SK-MEL-5 (cell line): ENCODE measurements at regions not wholly inside any gene's neighbourhood (a gene's known extent, or its start where the extent isn't known, plus 50 kb on each side); places are given as distances from the start of the nearest gene placed in this dataset.
A peak's percentile ranks its signal among the peaks of the same experiment; 100 is the strongest.
"Not testable (repeated sequence)": the region's sequence is repeated elsewhere in the genome, so short reads cannot be mapped to it uniquely, and the experiment has no call there.

Experiments used
- DNase-seq: peaks from one replicate; pipeline ENCODE4 v3.0.0-alpha.2; 2016; ENCODE audit warnings: low read depth, low spot score
- in situ Hi-C: cut with HindIII; loops from 2 replicates; pipeline ENCODE4 v1.10.0; 2016; ENCODE audit warnings: low sequenced_read_pairs, high pct_unique_total_duplicates, low pct_unique_long_range_greater_than_20kb

DNA sequence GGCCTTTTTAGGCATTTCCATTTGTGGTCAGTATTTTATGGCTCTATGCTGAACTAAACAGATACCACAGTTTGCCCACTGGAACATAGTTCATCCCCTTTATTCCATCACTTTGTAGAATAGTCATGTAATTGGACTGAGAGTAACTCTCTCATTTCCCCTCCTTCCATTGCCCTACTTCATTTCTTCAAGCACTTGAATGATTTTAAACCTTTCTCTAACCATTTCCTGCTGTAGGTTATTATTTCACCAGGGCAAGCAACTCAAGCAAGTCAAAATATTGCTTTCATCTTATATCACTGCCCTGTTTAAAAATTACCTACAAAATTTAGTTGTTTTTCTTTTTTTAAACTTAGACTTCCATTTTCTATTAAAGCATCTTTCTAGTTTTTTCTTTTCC lies 177.0 kb downstream of the RAP2B start:
- no peak for DNase-seq
- in situ Hi-C loops = no loop called here

DNA sequence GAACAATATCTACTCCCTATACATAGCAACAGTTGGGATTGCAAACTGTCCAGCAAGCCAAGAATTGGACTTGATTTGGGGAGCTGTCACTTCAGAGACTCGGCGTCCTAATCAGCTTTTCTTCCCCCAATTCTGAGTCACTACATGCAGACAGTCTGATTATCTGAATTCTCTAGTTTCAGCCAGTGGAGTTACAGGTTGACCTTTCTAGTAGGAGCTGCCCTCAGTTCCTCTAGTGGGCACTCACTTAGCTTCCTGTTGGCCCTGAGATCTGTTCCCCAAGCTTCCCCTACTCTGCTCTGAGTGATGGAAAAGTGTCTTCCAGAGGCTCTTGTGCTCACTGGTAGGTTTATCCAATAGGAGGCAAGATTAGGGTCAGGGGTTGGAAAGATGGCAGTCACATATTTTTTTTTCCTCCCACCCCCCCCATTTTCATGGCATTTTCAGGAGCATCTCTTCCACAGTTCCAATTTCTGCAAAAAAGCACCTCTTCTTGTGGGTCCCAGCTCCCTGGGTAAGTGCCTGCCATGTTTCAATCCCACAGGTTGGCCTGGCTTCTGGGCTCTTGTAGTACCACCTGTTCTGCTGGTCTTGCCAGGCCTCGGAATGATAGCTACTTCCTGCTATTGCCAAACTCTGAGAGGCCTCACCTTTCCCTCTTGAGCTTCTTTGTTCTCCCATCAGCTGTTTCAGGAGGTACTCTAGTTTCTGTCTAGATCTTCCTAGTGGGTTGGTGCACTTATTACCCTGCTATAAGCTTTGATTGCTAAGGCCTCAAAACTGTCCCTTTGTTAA lies 182.2 kb downstream of the RAP2B start:
- in situ Hi-C loops = no loop called here
- DNase-seq = no peak

DNA sequence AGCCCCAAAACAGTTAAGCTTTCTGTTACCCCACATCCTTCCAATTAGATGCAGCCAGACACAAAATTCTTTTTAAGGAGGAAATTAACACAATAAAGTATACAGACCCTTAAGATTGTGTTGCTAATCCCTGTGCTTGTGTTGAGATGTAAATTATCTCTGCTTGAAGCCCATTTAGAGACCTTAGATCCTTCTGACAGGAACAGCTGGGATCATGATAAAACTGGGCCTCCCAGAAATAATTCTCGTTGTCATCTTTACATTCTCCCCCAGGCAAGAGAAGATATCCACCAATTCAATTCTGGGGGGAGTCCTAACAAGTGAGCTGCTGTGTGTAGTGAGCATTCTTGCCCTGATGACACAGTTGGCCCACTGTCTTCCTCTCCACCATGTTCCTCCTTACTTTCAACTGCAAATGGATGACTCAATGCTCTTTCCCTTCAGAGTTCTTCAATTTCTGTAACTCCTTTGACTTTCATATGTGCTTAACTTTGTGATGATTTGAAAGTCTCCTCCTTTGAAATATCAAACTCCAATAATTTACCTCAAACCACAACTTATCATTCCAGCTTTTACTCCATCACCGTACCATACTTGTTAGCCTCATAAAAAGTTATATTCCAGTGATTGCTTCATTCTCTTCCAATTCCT lies 186.6 kb downstream of the RAP2B start:
- in situ Hi-C loops = no loop called here
- DNase-seq = peak; percentile 37

DNA sequence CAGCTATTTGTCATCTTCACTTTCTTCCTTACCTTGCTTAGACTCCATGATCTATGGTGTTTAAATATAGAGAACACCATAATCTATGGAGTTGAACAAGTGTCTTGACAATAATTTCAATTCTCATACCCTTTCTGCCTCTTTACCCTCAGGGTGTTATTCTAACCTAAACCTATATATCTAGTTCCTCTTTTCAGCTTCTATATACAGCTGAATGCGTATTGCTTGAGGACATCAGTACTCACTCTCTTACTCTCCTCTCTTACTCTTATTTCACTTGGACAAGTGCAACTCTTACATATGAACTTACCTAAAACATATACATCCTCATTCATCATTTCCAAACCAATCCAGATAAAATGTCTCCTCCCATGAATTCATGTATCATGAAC lies 187.1 kb downstream of the RAP2B start:
- in situ Hi-C loops = no loop called here

DNA sequence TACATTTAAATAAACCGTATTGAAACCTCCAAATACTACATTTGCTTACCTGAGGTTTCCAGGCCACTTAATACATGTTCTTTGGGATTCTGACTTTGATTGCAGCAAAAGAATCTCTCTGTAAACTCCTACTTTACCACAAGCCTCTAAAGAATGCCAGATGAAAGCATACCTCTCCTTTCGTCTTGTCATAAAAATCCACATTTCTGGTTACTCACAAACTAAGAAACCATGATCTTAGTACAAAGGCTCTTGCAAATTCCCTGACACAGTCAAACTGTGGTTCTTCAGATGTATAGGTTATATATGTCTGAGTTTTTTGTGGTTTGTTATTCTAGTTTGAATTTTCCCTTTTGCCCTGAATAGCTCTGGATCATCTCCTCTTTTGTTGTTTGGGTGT lies 188.4 kb downstream of the RAP2B start:
- peak; percentile 12 for DNase-seq
- in situ Hi-C loops = no loop called here

More for the DNA sequence above, 187.1 kb downstream of the RAP2B start:
- DNase-seq = no peak

DNA sequence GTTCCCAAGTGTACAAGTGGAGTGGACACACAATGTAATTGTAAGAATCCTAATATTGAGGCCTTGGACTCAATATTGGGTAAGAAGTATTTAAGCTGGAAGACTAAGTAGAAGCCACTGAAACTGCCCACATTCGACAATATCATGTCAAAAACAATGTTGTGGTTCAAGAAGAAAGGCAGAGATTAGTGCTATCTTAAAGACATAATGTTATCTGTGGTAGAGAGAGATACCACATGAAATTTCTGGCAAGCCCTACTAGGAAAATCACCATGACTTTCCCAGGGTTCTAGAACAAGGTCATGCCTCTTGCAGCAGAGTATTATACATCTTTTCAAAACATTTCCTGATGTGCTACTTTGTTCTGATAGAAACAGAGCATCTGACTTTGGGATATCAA lies 192.6 kb downstream of the RAP2B start:
- no peak for DNase-seq
- in situ Hi-C loops = no loop called here

DNA sequence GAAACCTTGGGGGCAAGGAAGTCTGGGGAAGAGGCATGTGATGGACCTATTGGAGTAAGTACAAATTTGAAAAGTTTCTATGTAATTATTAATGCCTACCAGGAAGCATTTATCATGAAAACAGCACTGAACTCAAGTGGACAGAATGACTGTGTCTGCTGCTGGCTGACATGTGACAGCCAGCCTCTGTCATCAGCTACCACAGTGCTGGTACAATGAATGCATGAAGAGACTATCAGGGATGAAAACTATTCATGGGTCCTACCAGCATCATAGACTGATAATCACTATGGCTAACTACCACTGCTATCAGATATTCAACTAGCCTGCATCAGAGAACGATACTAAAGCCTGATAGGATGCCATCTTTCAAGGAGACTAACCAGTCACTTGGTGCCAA lies 193.5 kb downstream of the RAP2B start:
- peak; percentile 12 for DNase-seq
- in situ Hi-C loops = no loop called here

DNA sequence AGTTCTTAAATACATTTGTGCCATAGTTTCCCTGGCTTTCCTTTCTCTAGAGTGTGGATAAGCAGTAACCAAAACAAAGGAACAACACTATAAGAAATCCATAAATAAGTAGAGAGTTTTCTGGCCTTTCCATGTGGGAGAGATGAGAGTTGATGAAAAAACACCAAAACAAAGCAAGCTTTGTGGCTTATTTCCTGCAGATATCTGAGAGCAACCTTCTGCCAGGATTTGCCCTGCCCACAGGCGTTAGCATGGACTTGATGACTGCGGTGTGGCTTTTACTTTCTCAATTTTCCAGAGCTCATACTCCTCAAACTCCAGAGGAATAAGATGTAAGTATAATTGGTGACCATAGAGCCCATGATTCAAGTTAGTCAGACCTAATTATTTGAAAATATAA lies 194.9 kb downstream of the RAP2B start:
- peak; percentile 89 for DNase-seq
- in situ Hi-C loops = no loop called here

DNA sequence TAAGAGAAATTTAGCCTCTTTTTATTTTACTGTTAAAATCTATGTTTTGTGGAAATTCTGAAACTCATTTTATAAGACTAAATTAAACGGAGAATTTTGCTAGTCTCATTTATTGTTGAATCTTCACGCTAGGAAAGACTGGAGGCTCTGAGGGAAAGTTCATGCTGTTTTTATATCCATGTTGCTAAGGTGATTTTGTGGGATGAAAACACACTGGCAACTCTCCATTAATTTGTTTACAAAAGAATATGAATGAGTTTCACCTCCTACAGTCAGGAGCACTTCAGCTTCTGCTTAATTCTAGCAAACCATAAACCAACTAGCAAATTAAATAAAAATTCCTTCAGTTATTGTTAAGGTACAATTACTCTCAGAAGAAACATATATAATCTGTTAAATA lies 195.4 kb downstream of the RAP2B start:
- peak; percentile 32 for DNase-seq
- in situ Hi-C loops = no loop called here

DNA sequence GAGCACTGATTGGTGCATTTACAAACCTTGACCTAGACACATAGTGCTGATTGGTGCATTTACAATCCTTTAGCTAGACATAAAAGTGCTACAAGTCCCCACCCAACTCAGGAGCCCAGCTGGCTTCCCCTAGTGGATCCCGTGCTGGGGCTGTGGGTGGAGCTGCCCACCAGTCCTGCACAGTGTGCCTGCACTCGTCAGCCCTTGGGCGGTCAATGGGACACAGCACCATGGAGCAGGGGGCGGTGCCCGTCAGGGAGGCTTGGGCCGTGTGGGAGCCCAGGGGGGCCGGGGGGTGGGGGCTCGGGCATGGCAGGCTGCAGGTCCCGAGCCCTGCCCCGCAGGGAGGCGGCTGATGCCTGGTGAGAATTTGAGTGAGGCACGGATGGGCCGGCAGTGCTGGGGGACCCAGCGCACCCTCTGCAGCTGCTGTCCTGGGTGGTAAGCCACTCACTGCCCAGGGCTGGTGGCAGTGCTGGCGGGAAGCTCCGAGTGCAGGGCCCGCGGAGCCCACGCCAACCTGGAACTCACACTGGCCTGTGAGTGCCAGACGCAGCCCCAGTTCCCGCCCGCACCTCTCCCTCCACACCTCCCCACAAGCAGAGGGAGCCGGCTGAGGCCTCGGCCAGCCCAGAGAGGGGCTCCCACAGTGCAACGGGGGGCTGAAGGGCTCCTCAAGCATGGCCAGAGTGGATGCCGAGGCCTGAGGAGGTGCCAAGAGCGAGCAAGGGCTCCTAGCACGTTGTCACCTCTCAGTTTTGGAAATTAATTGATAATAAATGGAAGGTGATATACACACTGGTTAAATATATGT lies 207.7 kb downstream of the RAP2B start:
- in situ Hi-C loops = no loop called here
- no peak for DNase-seq

DNA sequence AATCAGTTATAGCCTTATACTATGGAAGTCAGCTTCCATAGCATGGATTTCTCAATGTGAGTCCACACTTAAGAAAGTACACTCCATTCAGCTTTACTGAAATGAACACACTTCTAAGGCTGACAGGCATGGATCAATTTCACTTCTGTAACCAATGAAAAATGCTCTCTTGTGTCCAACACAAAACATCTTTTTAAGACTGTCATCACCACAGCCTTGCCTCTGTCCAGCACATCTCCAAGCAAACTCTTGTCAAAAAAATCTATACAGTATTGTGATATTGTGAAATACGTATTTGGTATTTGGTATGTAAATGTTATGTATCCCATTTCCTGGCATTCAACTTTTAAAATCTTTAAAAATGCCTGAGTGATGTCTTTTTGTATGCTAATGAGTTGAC lies 208.7 kb downstream of the RAP2B start:
- no peak for DNase-seq
- in situ Hi-C loops = no loop called here

DNA sequence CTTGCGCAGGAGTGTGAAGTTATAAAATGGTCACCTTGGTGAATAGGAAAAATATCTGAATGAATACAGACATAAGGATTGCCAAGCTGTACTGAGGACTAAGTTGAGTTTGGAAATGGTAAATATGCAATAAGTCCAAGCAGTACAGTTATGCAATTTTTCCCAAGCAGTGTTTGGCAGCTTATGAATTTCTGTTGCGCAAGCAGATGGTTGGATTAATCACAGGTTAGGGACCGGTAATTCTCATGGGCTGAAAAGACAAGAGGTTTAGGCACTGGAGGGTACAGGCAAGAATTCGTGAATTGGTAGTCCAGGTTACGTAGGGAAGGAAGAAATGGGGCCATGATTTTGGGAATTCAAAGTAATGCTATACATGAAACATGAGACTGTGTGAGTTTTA lies 210.3 kb downstream of the RAP2B start:
- DNase-seq = no peak

DNA sequence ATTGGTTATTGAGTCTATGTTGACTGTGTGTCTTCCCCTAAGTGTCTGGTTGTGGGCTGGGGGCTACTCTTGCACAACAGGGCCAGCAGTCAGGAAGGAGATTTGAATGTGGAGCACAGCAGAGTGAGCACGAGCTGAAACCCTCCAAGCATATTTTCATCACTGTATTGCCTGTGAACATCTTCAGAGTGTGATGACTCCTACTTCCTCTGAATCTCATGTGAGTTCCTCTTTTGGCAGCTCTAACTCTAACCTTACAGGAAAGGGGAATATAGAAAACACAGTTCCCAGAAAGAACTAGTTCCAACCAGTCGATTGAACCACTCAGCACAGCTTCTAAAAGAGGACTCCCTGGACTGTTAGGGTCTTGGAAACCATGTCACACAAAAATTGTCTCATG lies 211.6 kb downstream of the RAP2B start:
- DNase-seq = no peak
- in situ Hi-C loops = no loop called here

More for the DNA sequence above, 210.3 kb downstream of the RAP2B start:
- in situ Hi-C loops = no loop called here

DNA sequence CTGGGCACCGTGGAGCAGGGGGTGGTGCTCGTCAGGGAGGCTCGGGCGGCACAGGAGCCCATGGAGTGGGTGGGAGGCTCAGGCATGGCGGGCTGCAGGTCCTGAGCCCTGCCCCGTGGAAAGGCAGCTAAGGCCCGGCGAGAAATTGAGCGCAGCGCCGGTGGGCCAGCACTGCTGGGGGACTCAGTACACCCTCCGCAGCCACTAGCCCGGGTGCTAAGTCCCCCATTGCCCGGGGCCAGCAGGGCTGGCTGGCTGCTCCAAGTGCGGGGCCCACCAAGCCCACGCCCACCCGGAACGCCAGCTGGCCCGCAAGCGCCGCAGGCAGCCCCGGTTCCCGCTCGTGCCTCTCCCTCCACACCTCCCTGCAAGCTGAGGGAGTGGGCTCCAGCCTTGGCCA lies 216.3 kb downstream of the RAP2B start:
- in situ Hi-C loops, DNase-seq: not testable (repeated sequence)

DNA sequence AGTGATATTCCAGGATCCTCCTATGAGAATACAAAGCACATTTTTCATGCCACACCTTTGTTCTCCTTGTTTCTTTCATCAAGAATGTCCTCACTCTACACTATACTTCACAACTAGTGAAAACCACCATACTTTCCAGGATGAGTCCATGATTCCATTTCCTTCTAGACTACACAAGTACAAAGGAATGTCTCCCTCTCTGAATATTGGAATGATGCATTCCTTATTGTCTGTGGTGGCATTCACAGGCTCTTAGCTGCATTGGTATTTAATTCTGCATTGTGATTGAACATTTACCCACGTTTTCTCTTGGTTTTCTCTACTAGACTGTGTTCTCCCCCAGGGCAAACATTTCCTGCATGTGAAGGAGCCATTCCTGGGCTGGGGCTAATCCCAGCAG lies 217.5 kb downstream of the RAP2B start:
- in situ Hi-C loops = no loop called here
- no peak for DNase-seq

DNA sequence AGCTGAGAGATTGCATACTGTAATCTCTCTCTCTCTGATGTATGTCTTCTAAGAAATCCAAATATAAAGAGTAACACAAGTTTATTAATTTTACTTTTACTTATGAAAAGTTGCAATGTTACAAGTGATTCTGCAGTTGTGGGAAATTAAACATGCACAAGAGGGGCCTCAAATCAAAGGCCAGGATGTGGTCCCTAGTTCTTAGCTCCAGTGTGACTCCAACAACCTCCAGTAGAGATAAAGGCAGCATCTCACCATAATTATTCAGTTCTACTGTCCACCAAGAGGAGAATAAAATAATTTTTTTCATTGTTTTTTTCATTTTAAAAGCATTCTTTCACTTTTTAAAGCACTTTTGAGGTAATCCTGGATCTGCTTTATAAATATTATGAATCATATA lies 223.3 kb downstream of the RAP2B start:
- no peak for DNase-seq
- in situ Hi-C loops = no loop called here

DNA sequence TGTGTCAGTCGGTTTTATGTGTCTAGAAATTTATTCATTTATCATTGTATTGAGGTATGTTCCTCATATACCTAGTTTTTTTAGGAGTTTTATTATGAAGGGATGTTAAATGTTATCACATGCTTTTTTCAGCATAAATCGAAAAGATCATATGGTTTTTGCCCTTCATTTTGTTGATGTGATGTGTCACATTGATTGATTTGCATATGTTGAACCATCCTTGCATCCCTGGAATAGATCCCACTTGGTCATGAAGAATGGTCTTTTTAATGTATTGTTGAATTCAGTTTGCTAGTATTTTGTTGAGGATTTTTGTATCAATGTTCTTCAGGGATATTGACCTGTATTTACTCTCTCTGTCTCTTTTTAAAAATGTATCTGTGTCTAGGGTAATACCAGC lies 230.3 kb downstream of the RAP2B start:
- in situ Hi-C loops = no loop called here
- no peak for DNase-seq

DNA sequence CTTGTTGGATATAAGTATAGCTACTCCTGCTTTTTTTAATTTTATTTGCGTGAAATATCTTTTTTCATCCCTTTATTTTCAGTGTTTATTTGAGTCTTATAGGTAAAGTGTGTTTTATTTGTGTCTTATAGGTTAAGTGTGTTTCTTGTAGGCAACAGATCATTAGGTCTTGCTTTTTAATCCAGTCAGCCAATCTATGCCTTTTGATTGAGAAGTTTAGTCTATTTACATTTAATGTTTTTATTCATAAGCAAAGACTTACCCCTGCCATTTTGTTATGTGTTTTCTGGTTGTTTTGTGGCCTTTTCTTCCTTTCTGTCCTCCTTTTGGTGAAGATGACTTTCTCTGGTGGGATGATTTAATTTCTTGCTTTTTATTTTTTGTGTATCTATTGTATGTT lies 232.0 kb downstream of the RAP2B start:
- in situ Hi-C loops = no loop called here
- no peak for DNase-seq

DNA sequence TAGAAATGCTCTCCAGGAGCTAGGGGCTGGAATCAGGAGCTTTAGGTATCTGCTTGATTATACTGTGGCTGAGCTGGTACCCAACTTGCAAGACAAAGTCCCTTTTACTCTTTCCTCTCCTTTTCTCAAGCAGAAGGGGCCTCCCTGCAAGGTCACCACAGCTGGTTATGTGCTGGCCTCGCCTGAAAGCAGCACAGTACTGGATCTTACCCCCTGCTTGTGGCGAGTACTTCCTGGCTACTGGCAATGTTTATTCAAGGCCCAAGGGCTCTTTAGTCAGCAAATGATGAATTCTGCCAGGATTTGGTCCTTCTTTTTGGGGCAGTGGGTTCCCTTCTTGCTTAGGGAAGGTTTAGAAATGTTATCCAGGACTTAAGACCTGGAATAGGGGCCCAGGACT lies 234.6 kb downstream of the RAP2B start:
- in situ Hi-C loops = no loop called here
- DNase-seq = no peak
